ENCODE measurements at regions not wholly inside any gene's neighbourhood (a gene's known extent, or its start where the extent isn't known, plus 50 kb on each side); places are given as distances from the start of the nearest gene placed in this dataset.

- peak; percentile 76 for ATAC-seq
- peak; percentile 44 for DNase-seq
- intact Hi-C loops (cut with micrococcal nuclease): no loop called here
These were observed 156.5 kb downstream of the COL6A3 start for GRCh38 chr2:237257471-237257951.

DNA sequence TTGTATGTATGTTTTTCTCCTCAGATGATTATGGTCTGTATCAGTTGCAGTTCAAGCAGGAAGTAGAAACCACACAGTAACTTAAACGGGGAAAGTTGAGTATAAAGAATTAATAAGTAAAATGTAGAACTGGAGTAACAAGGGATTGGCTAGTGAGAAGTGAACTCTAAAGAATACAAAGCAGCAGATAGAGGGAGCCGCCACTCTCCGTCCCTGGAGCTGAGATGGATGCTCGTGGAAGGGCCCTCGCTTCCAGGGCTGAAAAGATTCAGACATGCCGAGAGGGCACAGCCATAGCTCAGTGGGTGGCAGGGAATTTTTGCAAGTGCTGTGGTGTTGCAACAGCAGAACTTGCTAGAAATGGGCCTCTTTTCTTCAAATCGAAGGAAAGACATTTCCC is 155.8 kb downstream of the COL6A3 start:
- intact Hi-C loops (cut with micrococcal nuclease): no loop called here
- DNase-seq: no peak
- ATAC-seq: no peak

- intact Hi-C loops (cut with micrococcal nuclease): no loop called here
- no peak for DNase-seq
- no peak for ATAC-seq
These were observed 155.3 kb downstream of the COL6A3 start for GRCh38 chr2:237258615-237259014.

DNA sequence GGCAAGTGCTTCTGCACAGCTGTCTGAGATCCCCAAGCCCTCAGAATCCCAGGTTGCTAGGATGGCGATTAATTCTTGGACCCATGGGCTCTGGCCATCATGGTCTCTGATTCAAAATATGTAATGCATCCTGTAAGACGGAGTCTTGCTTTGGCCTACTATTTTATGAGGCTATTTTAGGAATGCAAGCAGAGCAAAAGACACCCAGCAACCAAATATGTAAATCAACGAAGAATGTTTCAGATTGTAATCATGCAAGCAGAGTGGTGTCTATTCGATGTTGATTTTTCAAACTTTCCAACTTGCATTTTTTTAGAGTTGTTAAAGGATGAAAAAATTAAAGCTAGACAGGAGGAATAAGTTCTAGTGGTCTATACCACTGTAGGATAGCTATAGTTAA is 154.8 kb downstream of the COL6A3 start:
- intact Hi-C loops (cut with micrococcal nuclease): no loop called here
- DNase-seq: no peak
- ATAC-seq: no peak

DNA sequence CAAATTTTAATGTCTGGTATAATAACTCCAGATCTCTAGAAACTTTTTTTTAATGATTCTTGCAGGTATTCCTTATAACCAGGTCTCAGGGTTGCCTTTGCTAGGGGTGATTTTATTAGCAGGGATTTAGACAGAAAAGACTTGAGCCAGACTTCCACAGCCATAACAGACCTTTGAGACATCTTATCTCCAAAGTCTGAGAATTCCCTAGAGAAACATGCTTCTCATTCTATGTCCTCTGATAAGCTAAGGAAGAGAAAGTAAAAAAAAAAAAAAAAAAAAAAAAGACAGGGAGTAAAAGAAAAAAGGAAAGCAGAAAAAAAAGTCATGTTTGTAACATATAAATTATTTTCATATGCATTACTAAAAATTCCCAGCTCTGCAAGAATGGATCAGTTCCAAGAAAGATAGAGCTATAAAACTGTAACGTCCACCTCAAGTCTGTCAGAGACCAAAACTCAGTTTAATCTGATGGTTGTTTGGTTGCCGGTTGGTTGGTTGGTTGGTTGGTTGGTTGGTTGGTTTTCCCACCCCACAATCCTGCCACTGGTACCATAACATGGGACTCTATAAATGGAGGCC is 153.8 kb downstream of the COL6A3 start:
- ATAC-seq (no peak), DNase-seq (no peak)

DNA sequence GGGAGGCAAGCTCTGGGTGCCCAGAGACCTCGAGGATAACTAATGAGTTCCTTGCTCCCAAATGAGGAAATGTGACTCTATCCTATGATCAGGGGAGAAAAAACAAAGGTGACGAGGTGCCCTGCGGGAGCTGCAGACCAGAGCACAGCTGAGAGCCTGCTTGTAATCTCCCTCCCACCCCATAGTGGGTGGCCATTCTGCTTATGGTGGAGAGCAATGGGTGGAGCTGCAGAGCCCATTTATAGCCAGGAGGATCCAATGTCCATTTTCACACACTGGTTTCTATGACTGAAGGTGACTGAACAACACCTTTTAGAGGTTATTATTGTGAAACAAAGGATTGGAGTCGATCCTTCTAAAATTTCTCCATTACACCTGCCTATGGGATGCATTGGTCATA is 153.3 kb downstream of the COL6A3 start:
- no peak for ATAC-seq
- intact Hi-C loops (cut with micrococcal nuclease): no loop called here
- DNase-seq: no peak

More for the DNA sequence above, 153.8 kb downstream of the COL6A3 start:
- intact Hi-C loops (cut with micrococcal nuclease): no loop called here

DNA sequence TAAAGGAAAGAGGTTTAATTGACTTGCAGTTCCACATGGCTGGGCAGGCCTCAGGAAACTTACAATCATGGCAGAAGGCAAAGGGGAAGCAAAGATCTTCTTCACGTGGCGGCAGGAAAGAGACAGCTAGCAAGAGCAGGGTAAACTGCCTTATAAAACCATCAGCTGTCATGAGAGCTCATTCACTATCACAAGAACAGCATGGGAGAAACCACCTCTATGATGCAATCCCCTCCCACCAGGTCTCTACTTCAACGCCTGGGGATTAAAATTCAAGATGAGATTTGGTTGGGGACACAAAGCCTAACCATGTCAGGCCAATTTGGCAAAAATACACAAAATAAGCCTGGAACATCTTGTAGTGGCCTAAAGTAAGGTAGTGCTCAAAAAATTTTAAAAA is 152.6 kb downstream of the COL6A3 start:
- DNase-seq (no peak), ATAC-seq (peak; percentile 9)
- intact Hi-C loops (cut with micrococcal nuclease): no loop called here

- intact Hi-C loops (cut with micrococcal nuclease): no loop called here
- DNase-seq (no peak), ATAC-seq (peak; percentile 79)
These were observed 150.9 kb downstream of the COL6A3 start for GRCh38 chr2:237262838-237263771.

DNA sequence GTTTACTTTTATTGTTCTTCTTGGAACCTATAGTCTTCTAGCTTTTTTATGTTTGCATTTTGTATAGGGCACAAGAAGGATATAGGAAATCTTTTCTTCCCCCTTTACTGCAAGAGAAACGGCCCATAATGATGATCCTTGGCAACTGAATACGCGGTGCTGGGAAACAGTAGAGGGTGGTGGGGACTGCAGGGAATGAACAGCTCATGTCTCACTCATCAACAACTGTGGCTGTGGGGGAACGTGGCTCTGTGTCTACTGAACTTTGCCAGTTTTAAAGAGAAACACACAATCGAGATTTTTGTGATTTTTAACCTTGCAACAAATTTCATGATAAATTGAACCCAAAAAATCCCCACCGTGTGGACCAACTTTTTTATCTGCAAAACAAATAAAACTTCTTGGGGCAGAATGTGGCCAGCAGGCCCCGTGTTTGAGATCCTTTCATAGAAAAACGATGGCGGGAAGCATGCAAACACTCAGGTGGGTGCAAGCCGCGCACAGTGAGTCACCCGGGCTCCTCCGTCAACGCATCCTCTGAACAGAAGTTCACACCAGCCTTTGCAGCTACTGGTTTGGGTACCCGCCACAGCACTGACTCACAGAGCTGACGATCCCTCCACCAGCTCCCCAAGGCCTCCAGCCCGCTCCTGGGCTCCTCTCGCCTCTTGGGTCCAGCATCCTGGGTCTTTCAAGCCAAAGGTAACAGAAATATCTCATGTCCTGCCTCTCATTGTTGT is 149.3 kb downstream of the COL6A3 start:
- intact Hi-C loops (cut with micrococcal nuclease): no loop called here
- DNase-seq (no peak), ATAC-seq (no peak)

GRCh38 chr2:237268004-237268708 is 145.8 kb downstream of the COL6A3 start:
- ATAC-seq: peak; percentile 65
- intact Hi-C loops (cut with micrococcal nuclease): no loop called here
- DNase-seq: no peak

- ATAC-seq (no peak), DNase-seq (no peak)
These were observed 144.7 kb downstream of the COL6A3 start for GRCh38 chr2:237269138-237269875.

DNA sequence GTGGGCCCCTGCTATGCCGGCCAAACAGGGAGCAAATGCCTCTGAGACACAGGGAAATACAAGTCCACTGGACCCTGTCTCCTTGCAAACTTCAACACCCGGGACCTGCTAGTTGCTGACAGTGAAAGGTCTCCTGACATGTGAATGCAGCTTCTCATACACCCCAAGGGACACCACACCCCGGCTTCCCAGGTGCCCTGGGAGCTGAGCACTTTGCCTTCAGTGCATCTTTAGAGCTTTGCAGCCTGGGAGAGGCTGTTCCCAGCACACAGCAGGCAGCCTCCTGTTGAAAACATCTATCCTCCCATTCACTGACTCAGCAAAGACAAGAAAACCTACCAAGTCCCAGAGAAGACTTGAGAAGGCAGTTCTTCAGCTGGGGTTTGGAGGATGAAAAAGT is 143.4 kb downstream of the COL6A3 start:
- ATAC-seq: peak; percentile 43
- intact Hi-C loops (cut with micrococcal nuclease): no loop called here
- no peak for DNase-seq

More at GRCh38 chr2:237269138-237269875, 144.7 kb downstream of the COL6A3 start:
- intact Hi-C loops (cut with micrococcal nuclease): no loop called here

GRCh38 chr2:237271698-237272652 is 142.0 kb downstream of the COL6A3 start:
- intact Hi-C loops (cut with micrococcal nuclease): no loop called here
- ATAC-seq (no peak), DNase-seq (no peak)

Data from left ventricle myocardium superior (tissue), 1 donor.